ENCODE measurements at regions not wholly inside any gene's neighbourhood (a gene's known extent, or its start where the extent isn't known, plus 50 kb on each side); places are given as distances from the start of the nearest gene placed in this dataset.

DNA sequence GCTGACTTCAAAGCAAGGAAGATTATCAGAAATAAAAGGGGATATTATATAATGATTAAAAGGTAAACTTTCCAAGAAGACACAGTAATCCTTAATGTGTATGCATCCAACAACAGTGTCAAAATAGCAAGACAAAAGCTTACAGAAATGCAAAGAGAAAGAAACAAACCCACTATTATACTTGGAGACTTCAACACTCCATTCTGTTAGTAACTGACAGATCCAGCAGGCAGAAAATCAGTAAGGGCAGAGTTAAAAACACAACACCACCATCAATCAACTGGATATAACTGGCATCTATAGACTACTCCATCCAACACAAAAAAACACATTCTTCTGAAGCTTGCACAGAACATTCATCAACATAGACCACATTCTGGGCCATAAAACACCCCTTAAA is 103.8 kb downstream of the OR13A1 start:
- no peak for TF ChIP-seq RFX5 (IDR thresholded peaks at IDR 0.05; ENCODE audit: low read depth, low read length)
- TF ChIP-seq, protein P1, sequence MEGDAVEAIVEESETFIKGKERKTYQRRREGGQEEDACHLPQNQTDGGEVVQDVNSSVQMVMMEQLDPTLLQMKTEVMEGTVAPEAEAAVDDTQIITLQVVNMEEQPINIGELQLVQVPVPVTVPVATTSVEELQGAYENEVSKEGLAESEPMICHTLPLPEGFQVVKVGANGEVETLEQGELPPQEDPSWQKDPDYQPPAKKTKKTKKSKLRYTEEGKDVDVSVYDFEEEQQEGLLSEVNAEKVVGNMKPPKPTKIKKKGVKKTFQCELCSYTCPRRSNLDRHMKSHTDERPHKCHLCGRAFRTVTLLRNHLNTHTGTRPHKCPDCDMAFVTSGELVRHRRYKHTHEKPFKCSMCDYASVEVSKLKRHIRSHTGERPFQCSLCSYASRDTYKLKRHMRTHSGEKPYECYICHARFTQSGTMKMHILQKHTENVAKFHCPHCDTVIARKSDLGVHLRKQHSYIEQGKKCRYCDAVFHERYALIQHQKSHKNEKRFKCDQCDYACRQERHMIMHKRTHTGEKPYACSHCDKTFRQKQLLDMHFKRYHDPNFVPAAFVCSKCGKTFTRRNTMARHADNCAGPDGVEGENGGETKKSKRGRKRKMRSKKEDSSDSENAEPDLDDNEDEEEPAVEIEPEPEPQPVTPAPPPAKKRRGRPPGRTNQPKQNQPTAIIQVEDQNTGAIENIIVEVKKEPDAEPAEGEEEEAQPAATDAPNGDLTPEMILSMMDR (conservative IDR thresholded peaks at IDR 0.05; ENCODE audit: low read depth, low read length), result no peak
- no peak for TF ChIP-seq CHD1 (IDR thresholded peaks at IDR 0.05; ENCODE audit: low read depth, low read length)
- no peak for TF ChIP-seq RAD21 (IDR thresholded peaks at IDR 0.05; ENCODE audit: low read length)
- TF ChIP-seq, protein P2, sequence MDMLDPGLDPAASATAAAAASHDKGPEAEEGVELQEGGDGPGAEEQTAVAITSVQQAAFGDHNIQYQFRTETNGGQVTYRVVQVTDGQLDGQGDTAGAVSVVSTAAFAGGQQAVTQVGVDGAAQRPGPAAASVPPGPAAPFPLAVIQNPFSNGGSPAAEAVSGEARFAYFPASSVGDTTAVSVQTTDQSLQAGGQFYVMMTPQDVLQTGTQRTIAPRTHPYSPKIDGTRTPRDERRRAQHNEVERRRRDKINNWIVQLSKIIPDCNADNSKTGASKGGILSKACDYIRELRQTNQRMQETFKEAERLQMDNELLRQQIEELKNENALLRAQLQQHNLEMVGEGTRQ (IDR thresholded peaks at IDR 0.05; ENCODE audit: low read depth, low read length), result no peak
- no peak for TF ChIP-seq POLR2A (IDR thresholded peaks at IDR 0.05; ENCODE audit: low read depth, low read length)
- no peak for TF ChIP-seq CEBPB (IDR thresholded peaks at IDR 0.05; ENCODE audit: low read depth, low read length)
- TF ChIP-seq MAZ (IDR thresholded peaks at IDR 0.05; ENCODE audit: borderline replicate concordance, low read depth, low read length), result no peak
- no peak for TF ChIP-seq NFE2L2 (IDR thresholded peaks at IDR 0.05; ENCODE audit: low read depth, low read length)
- no peak for TF ChIP-seq MAFK (IDR thresholded peaks at IDR 0.05; ENCODE audit: low read depth, low read length)
- TF ChIP-seq SMC3 (IDR thresholded peaks at IDR 0.05; ENCODE audit: low read depth, low read length), result no peak
